ENCODE measurements at regions not wholly inside any gene's neighbourhood (a gene's known extent, or its start where the extent isn't known, plus 50 kb on each side); places are given as distances from the start of the nearest gene placed in this dataset.

GRCh38 chr5:66411701-66412100 lies 184.5 kb upstream of the MAST4 start:
- TF ChIP-seq CTCF (conservative IDR thresholded peaks at IDR 0.05): no peak
- no peak overlapping the region for H3K4me3 Mint-ChIP-seq
- peaks cover 5% of the 10 kb centered on the region for H3K9me3 Mint-ChIP-seq
- no peak overlapping the region for H3K27ac Mint-ChIP-seq
- H3K36me3 Mint-ChIP-seq: no peaks in the 10 kb centered on the region
- peaks cover 10% of the 10 kb centered on the region for H3K27me3 Mint-ChIP-seq
- H3K4me1 Mint-ChIP-seq (ENCODE audit: unreplicated experiment): peaks cover 5% of the 10 kb centered on the region
- no peak for DNase-seq (ENCODE audit: extremely low spot score, unreplicated experiment)

- DNase-seq (ENCODE audit: extremely low spot score, unreplicated experiment): no peak
- no peak overlapping the region for H3K4me3 Mint-ChIP-seq
- peaks cover 3% of the 10 kb centered on the region for H3K4me1 Mint-ChIP-seq (ENCODE audit: unreplicated experiment)
- peaks cover 5% of the 10 kb centered on the region for H3K9me3 Mint-ChIP-seq
- peaks cover 9% of the 10 kb centered on the region for H3K27me3 Mint-ChIP-seq
- H3K27ac Mint-ChIP-seq: no peak overlapping the region
- no peaks in the 10 kb centered on the region for H3K36me3 Mint-ChIP-seq
- no peak for TF ChIP-seq CTCF (conservative IDR thresholded peaks at IDR 0.05)
These were observed 182.3 kb upstream of the MAST4 start for GRCh38 chr5:66413931-66414330.

GRCh38 chr5:66415208-66415607 lies 181.0 kb upstream of the MAST4 start:
- no peak for DNase-seq (ENCODE audit: extremely low spot score, unreplicated experiment)
- TF ChIP-seq CTCF (conservative IDR thresholded peaks at IDR 0.05): no peak
- H3K9me3 Mint-ChIP-seq: peaks cover 10% of the 10 kb centered on the region
- no peak overlapping the region for H3K4me3 Mint-ChIP-seq
- no peaks in the 10 kb centered on the region for H3K36me3 Mint-ChIP-seq
- peaks cover under 1% of the 10 kb centered on the region for H3K4me1 Mint-ChIP-seq (ENCODE audit: unreplicated experiment)
- no peak overlapping the region for H3K27ac Mint-ChIP-seq
- H3K27me3 Mint-ChIP-seq: peaks cover 16% of the 10 kb centered on the region

- DNase-seq (ENCODE audit: extremely low spot score, unreplicated experiment): no peak
- peaks cover 4% of the 10 kb centered on the region for H3K9me3 Mint-ChIP-seq
- H3K36me3 Mint-ChIP-seq: no peaks in the 10 kb centered on the region
- no peak overlapping the region for H3K4me3 Mint-ChIP-seq
- H3K27me3 Mint-ChIP-seq: peaks cover 16% of the 10 kb centered on the region
- no peak for TF ChIP-seq CTCF (conservative IDR thresholded peaks at IDR 0.05)
- no peaks in the 10 kb centered on the region for H3K4me1 Mint-ChIP-seq (ENCODE audit: unreplicated experiment)
- no peak overlapping the region for H3K27ac Mint-ChIP-seq
These were observed 179.5 kb upstream of the MAST4 start for GRCh38 chr5:66416698-66417097.

GRCh38 chr5:66417781-66418180 lies 178.4 kb upstream of the MAST4 start:
- DNase-seq (ENCODE audit: extremely low spot score, unreplicated experiment): no peak
- peaks cover 4% of the 10 kb centered on the region for H3K9me3 Mint-ChIP-seq
- H3K27me3 Mint-ChIP-seq: peaks cover 16% of the 10 kb centered on the region
- no peaks in the 10 kb centered on the region for H3K36me3 Mint-ChIP-seq
- H3K27ac Mint-ChIP-seq: no peak overlapping the region
- H3K4me1 Mint-ChIP-seq (ENCODE audit: unreplicated experiment): no peaks in the 10 kb centered on the region
- TF ChIP-seq CTCF (conservative IDR thresholded peaks at IDR 0.05): no peak
- H3K4me3 Mint-ChIP-seq: no peak overlapping the region

GRCh38 chr5:66423484-66423883 lies 172.7 kb upstream of the MAST4 start:
- Mint-ChIP-seq H3K4me1 (ENCODE audit: unreplicated experiment) (no peaks in the 10 kb centered on the region), H3K36me3 (no peaks in the 10 kb centered on the region), H3K27me3 (peaks cover 11% of the 10 kb centered on the region), H3K4me3 (no peak overlapping the region), H3K27ac (no peak overlapping the region), H3K9me3 (peaks cover 10% of the 10 kb centered on the region)
- DNase-seq (ENCODE audit: extremely low spot score, unreplicated experiment): no peak
- TF ChIP-seq CTCF (conservative IDR thresholded peaks at IDR 0.05): no peak
